HG02642 (cell line): ENCODE measurements at regions not wholly inside any gene's neighbourhood (a gene's known extent, or its start where the extent isn't known, plus 50 kb on each side); places are given as distances from the start of the nearest gene placed in this dataset.

ENCODE experiments used
- ATAC-seq: cut with Tn5 transposase; IDR thresholded peaks from one replicate; pipeline ENCODE4 v1.9.1; 2021; ENCODE audit warnings: mild to moderate bottlenecking; ENCODE audit not compliant: unreplicated experiment, poor library complexity

DNA sequence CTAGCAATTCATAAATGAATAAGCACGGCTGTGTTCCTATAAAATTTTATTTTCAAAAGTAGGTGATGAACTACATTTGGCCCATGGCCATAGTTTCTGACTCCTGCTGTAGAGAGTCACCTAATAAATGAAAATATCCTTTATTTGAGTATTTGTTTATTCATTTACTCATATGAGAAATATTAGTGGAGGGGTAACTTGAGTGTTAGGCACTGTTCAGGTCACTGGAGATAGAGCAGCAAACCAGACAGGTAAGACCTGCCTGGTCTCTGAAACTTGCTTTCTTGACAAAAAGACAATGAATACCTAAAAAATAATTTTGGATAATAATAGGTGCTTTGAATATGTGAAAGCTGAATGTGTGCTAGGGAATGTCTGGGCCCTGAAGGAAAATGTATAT lies 68.8 kb downstream of the YIPF5 start:
- no peak for ATAC-seq

DNA sequence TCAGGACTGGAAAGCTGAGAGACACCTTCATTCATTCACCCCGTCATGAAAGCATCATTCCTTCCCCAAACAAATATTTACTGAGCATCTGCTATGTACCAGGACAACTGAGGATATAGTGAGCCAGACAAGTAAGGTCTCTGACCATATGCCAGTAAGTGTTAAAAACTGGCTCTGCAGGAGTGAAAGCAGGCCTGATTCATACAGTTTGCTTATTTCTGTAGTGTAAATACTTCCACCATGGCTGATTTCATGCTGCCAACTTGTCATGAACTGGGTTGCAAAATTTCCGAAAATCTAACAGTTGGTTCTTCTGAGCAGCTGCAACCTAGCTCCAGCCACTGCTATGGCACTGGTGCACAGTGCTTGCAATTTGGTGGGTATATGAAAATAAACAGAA lies 68.1 kb downstream of the YIPF5 start:
- ATAC-seq, result no peak

DNA sequence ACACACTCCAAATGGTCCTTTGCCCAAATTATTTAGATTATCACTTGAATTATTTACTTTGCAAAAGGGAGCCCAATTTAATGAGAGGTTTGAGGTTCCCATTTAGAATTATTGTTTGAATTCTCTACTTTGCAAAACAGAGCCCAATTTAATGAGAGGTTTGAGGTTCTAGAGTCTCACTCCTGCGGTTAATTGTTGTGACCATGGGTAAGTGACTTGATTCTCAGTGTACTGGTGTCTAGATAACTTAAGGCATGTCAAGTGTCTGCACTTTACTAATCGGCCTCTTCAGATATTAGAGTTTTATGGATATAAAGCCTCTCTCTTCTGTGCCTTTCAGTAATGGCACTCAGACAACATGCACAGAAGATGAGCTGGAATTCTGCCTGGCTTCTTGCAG lies 67.5 kb downstream of the YIPF5 start:
- no peak for ATAC-seq

DNA sequence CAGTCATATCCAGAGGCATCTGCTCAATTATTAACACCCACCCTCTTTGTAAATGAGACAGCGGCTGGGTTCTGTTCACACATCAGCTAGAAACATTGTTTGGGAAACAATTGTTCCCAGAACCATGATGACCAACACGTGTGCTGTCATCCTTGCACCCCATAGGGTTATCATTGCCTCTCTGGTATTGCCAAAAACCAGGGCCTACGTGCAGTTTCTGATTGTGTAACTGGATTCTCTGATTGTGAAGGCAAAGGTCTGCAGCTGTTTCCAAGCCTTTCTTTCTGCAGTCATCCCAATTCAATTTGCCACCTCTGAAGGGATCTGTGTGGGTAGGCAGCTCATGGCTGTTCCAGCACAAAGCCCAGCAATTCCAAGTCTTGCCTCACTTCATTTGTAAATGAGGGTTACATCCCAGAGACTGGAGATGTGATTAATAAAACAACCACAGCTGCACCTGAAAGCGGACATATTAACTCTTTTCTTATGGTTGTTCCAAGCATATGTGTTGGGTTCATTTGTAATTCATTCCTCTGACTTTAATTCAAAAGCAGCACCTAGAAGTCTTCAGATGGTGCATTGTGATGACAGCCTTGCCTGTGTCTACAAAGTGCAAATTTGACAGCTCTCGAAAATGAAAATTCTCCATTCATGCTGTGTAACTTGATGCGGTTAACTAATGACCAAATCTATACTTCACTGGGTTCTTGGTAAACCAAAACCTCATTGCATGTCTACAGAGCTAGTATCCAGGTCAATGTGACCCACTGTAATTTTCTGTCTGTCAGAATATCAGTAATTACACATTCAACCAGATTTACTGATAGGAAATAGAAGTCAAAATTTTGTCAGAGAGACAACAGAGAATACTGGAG lies 66.6 kb downstream of the YIPF5 start:
- ATAC-seq, result no peak

DNA sequence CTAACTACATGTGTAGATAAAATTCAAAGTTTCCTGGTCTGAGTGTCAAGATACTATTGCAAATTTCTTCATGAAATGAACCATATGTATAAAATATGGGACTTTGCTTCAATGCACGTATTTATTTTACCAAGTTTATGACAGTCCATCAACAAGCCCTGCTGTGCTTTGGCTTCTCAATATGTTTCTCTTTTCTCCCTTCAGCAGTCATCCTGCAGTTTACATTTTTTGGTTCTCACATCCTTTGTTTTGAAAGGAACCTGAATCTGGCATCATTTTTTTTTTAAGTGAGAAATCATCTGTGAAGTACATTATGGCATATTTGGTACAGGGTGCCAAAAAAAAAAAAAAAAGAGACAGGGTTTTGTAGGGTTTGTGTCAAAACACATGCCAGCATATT lies 65.1 kb downstream of the YIPF5 start:
- ATAC-seq, result no peak

DNA sequence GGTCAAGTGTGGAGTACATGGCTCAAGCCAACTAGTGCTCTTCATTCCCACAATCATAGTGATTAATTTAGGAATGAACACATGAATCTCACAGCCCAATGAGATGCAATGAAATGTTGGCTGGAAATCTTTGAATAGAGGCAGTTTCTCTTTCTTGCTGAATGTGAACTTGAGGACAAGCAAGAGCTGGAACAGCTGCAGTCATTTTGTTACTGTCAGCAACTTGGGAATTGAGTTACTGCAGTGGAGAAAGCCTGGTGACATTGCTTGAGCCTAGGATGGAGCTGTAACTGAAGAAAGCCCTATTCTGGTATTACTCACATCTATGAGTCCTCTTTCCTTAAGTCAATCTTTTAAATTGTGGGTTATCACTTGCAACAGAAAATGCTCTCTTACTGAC lies 62.3 kb downstream of the YIPF5 start:
- ATAC-seq, result no peak
